ENCODE measurements at regions not wholly inside any gene's neighbourhood (a gene's known extent, or its start where the extent isn't known, plus 50 kb on each side); places are given as distances from the start of the nearest gene placed in this dataset.

DNA sequence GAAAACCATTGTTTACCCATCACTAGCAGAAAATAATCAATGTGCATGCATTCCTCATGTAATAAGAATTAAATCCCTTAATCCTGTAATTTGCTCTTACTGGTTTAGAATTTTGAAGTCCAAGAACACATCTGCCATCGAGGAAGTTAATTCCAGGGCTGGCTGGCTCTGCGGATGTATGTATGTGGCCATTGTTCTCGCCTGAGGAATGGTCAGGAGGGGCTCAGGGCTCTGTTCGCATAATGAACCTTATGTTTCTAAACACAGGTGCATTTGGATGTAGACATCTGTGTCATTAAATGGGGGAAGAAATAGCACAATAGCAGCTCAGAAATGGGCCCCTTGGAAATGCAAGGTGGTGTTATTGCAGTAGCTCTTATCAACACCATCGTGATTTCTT lies 148.6 kb upstream of the GAS1 start:
- Histone ChIP-seq H3K27ac (no peak overlapping the region), H3K4me3 (no peak overlapping the region), H3K27me3 (ENCODE audit: low read depth) (no peaks in the 10 kb centered on the region), H3K4me1 (no peaks in the 10 kb centered on the region), H3K36me3 (no peaks in the 10 kb centered on the region), H3K9me3 (no peaks in the 10 kb centered on the region)
- DNase-seq (no peak), ATAC-seq (no peak)
- TF ChIP-seq, protein P1, sequence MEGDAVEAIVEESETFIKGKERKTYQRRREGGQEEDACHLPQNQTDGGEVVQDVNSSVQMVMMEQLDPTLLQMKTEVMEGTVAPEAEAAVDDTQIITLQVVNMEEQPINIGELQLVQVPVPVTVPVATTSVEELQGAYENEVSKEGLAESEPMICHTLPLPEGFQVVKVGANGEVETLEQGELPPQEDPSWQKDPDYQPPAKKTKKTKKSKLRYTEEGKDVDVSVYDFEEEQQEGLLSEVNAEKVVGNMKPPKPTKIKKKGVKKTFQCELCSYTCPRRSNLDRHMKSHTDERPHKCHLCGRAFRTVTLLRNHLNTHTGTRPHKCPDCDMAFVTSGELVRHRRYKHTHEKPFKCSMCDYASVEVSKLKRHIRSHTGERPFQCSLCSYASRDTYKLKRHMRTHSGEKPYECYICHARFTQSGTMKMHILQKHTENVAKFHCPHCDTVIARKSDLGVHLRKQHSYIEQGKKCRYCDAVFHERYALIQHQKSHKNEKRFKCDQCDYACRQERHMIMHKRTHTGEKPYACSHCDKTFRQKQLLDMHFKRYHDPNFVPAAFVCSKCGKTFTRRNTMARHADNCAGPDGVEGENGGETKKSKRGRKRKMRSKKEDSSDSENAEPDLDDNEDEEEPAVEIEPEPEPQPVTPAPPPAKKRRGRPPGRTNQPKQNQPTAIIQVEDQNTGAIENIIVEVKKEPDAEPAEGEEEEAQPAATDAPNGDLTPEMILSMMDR (IDR thresholded peaks at IDR 0.05), result no peak
- intact Hi-C loops (cut with DNase I), result no loop called here

DNA sequence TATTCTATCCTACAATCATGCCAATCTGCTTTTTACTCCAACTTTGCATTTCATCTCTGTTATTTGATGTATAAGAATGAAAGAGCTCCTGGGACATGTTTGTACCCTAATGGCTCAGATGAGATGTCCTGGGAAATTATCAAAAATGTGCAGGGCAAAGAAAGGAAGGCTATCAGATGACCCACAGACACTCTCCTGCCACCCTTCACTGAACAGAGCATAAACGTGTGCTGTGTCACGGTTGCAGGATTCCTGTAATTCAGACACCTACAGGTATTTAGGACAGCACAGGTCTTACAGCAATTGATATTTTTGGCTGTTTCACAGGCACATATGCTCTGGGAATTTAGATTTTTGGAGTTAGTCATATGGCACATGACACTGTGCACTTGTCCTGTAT lies 149.2 kb upstream of the GAS1 start:
- Histone ChIP-seq H3K27ac (no peak overlapping the region), H3K4me1 (no peaks in the 10 kb centered on the region), H3K9me3 (no peaks in the 10 kb centered on the region), H3K36me3 (no peaks in the 10 kb centered on the region), H3K27me3 (ENCODE audit: low read depth) (no peaks in the 10 kb centered on the region), H3K4me3 (no peak overlapping the region)
- TF ChIP-seq, protein P1 (IDR thresholded peaks at IDR 0.05), result no peak
- no peak for DNase-seq
- intact Hi-C loops (cut with DNase I), result no loop called here
- no peak for ATAC-seq

DNA sequence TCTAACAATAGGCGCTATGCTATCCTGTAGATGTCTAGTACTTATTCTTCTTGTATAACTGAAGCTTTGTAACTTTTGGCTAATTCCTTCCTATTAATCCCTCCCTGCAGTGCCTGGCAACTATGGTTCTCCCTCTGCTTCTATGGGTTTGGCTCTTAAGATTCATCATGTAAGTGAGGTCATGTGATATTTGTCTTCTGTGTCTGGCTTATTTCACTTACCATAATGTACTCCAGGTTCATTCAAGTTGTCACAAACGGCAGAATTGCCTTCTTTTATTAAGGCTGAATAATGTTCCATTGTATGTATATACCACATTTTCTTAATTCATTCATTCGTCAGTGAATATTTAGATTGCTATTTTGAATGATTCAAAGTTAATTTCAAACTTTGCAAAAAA lies 149.9 kb upstream of the GAS1 start:
- no peak overlapping the region for H3K27ac ChIP-seq
- TF ChIP-seq, protein P1 (IDR thresholded peaks at IDR 0.05), result no peak
- no peak overlapping the region for H3K4me3 ChIP-seq
- intact Hi-C loops (cut with DNase I), result no loop called here
- ATAC-seq (no peak), DNase-seq (no peak)
- H3K27me3 ChIP-seq (ENCODE audit: low read depth), result no peaks in the 10 kb centered on the region
- no peaks in the 10 kb centered on the region for H3K9me3 ChIP-seq
- no peaks in the 10 kb centered on the region for H3K4me1 ChIP-seq
- H3K36me3 ChIP-seq, result no peaks in the 10 kb centered on the region

DNA sequence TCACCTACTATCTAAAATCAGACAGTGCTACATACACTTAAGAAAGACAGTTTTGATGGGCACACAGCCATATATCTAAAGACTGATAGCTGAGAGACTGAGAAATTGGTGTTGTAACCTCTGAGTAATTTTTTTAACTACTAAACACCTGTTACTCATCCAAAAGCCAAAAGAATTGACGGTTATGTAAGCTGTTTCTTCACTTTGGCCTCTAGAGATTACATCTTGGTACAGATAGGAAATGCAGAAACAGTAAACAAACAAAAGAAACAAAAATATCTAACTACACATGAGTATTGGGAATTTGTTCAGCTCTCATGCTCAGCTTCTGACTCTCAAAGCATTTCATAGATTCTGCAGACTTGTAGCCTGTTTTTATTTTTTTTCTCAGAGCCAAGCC lies 152.1 kb upstream of the GAS1 start:
- Histone ChIP-seq H3K4me3 (no peak overlapping the region), H3K9me3 (no peaks in the 10 kb centered on the region), H3K27me3 (ENCODE audit: low read depth) (no peaks in the 10 kb centered on the region), H3K36me3 (no peaks in the 10 kb centered on the region), H3K27ac (no peak overlapping the region), H3K4me1 (no peaks in the 10 kb centered on the region)
- TF ChIP-seq, protein P1 (IDR thresholded peaks at IDR 0.05), result no peak
- intact Hi-C loops (cut with DNase I), result no loop called here
- ATAC-seq (no peak), DNase-seq (no peak)

DNA sequence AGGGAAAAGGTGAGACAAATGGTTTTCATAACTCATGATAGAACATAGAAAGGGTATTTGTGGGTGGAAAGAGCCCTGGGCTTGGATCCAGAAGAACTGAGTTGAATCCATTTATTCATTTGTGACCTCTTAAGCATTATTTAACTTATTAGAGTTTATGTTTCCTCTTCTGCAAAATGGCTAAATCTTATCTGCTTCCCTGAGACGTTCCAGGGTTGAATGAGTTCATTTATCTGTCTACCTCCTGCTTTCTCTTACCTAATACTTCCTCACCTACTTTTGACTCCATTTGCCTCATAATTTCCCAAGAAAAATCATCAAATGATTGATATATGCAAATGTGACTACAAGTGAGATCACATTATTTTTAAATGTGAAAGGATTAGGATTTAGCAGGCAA lies 152.7 kb upstream of the GAS1 start:
- intact Hi-C loops (cut with DNase I), result no loop called here
- Histone ChIP-seq H3K27ac (no peak overlapping the region), H3K36me3 (no peaks in the 10 kb centered on the region), H3K9me3 (no peaks in the 10 kb centered on the region), H3K27me3 (ENCODE audit: low read depth) (no peaks in the 10 kb centered on the region), H3K4me3 (no peak overlapping the region), H3K4me1 (no peaks in the 10 kb centered on the region)
- TF ChIP-seq, protein P1 (IDR thresholded peaks at IDR 0.05), result no peak
- DNase-seq (no peak), ATAC-seq (no peak)

DNA sequence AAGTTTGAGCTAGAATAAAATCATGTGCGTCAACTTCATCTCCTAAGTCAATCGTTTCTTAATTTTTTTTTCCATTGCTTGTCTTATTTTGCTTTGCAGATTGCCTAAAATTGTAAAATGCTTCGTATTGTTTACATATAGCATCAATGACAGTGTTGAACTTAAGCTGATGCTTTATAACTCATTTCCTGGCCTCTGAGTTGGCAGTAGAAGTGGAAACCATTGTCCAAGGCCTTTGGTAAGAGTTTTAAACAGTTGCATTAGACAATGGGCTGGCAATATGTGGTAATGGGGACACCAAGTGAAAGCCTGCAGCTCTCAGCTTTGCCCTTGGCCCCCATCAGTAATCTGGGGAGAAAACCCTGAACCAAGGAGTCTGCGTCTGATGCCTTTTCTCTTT lies 154.8 kb upstream of the GAS1 start:
- no peaks in the 10 kb centered on the region for H3K4me1 ChIP-seq
- H3K4me3 ChIP-seq, result no peak overlapping the region
- no peaks in the 10 kb centered on the region for H3K36me3 ChIP-seq
- intact Hi-C loops (cut with DNase I), result no loop called here
- no peak overlapping the region for H3K27ac ChIP-seq
- ATAC-seq (no peak), DNase-seq (no peak)
- no peaks in the 10 kb centered on the region for H3K27me3 ChIP-seq (ENCODE audit: low read depth)
- H3K9me3 ChIP-seq, result no peaks in the 10 kb centered on the region
- TF ChIP-seq, protein P1 (IDR thresholded peaks at IDR 0.05), result no peak
